Renal cortical epithelial cell (primary cell): ENCODE measurements at regions not wholly inside any gene's neighbourhood (a gene's known extent, or its start where the extent isn't known, plus 50 kb on each side); places are given as distances from the start of the nearest gene placed in this dataset.
"Not testable (repeated sequence)": the region's sequence is repeated elsewhere in the genome, so short reads cannot be mapped to it uniquely, and the experiment has no call there.

Experiments
- DNase-seq: peaks from one replicate; pipeline ENCODE4 v3.0.0-alpha.2; 2011; ENCODE audit warnings: low read depth

DNA sequence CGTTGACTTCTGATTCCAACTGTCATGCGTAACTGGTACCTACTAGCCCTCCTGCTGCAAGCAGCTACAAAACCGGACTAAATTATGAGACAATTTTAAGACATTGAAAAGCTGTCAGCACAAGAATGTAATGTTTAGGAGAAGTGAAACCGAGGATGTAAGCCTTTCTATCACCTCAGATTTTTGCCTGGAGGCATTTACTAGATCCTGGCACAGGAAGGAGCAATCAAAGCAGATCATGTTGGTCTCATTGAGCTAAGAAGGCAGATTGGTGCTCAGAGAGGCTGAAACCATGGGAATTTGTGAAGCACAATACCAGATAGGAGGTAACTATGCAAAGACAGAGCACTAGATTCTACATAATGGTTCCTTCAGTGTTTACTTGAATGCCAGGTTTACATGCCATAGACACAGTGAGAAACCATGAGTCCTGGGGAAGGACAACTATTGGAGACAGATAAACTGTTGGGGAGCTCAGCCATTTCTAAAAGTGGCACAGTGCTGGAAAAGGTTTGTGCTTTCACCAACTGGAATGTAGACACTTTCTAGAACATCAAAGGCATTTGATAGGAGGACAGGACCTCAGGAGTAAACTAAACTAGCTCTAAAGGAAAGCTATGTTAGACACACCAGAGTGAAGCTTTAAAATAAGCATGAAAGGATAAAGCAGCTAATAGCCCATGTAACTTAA, 179.4 kb downstream of the LYPLAL1 start:
- no peak for DNase-seq

DNA sequence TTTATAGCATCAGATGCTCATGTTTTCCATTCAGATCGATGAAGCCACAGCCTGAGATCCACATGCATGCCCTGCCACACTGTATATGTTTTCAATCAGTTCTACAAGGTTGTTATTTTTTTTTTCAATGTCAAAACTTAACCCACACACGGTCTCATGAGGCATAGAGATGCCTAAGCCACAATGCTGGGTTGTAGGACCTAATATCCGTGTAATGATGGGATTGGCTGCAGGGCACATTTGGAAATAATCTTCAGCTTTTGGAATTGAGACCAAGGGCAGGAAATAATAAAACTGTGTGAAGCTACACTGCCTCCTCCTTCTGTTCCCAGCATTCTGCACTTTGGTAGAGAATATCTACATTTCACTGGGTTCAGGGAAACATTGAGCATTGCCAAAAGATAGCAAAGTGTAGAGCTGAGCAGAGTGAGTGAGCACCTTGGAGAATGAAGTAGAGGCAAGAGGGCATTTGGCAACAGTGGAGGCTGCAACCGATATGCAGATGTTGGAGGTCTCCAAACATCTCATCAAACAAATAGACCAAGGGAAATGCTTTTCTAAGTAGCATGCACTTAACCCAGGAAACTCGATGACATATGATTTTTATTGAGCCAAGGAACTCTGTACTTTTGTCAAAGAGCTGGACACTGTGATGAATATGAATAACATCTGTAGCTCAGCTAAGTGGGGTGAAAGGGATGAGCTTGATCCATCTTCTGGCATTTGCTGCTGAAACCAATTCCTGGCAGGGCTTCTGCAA, 176.7 kb downstream of the LYPLAL1 start:
- no peak for DNase-seq

DNA sequence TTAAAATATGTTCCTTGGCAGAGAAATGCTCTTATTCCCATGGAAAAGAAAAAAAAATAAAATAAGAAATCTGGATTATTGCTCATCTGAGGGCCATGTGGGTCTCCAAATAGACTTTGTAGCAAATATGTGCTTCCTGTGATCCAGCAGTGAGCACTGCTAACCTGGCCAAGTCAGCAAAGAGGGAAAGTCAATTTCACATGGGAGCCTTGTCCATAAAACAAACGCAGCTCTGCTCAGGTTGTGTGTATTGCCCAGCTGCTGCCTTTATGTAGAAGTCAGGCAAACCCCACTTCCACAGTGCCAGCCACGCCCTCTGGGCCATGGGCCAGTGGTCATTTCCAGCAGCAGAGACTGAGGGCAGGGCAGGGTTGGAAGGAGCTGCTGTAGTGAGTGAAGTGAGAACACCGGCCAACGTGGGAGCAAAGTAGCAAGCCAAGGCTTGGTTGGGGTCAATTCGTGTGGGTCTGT, 174.3 kb downstream of the LYPLAL1 start:
- DNase-seq = no peak

DNA sequence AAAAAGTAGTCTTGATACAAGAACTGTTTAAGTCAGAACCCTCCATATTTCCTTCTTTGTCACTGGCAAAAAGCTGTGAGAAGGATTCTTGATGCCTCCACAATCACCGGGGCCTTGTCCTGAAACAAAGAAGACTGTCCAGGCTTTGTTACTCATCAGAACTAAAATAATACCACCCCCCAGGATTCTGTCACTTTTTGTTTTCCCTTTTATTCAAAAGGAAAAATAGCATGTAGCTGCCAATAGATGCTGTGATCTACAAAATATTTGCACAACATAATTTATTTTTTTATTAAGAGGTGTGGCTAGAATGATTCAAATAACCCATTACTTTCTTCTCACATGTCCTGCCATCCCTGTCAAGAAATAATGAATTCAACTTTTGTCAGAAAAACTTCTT, 173.7 kb downstream of the LYPLAL1 start:
- DNase-seq = no peak

DNA sequence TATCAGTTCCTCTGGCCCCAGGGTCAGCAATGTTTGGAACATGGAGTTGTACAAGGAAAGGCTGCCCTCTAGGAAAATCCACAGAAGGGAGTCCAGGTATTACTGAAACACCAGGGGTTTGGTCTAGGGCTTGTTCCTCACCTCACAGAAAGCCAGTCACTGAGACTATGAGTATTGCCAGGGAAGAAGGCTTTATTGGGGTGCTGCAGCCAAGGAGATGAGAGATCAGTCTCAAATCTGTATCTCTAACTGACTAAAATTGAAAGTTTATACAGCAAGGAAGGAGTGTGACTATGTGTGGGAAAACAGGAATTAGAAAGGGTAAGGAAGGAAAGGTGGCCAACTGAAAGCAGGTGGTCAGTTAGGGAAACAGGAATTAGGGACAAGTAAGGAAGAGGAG, 172.3 kb downstream of the LYPLAL1 start:
- DNase-seq = no peak

DNA sequence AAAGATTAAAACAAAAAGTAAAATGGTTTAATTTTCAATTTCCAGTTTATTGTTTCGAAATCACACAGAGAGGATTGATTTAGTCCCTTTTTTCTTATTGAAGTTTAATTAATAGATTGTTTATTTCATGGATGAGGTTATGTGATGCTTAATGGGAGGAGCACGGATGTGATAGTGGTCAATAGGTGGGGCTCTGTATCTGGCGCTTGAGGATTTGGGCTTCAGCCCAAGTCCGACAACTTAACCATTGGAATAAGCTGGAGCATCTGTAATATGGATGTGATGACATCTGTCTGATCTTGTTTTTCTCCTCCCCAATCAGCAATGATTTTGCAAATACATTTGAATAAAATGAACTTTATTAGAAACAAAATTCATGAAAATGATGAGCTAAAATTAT, 169.2 kb downstream of the LYPLAL1 start:
- no peak for DNase-seq

DNA sequence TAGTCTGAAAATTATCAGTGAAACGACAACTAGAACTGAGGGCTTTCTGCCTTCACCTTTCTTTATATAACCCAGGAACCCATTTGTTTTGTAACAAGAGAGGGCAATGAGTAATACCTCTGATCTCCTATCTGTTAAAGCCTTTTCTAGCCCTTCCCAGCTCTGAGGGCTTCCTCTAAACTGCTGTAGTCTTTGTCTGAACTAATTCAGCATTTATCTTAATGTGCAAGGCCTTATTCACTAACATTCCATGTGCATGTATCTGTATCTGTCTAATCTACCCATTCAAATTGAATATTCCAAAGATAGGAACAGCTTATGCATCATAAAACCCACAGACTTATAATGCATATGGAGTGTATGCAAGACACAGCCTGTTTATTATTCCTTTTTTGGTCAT, 167.1 kb downstream of the LYPLAL1 start:
- no peak for DNase-seq

DNA sequence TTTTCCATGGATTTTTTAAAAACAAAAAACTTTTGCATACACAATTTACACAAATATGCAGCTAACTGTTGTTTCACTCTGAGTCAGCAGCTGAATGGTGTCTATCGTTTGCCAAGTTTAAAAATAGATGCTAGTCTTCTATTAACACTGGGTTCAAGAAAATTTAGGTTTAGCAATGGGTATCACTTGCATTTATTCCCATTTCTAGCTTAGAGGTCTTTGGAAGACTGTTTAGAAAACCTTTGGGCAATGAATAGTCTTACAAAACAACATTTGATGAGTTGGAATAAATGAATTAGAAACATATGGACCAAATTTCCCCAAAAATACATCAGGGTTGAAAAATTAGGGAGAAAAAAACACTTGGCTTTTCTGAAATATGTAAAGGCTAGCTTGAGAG, 165.8 kb downstream of the LYPLAL1 start:
- DNase-seq = no peak

DNA sequence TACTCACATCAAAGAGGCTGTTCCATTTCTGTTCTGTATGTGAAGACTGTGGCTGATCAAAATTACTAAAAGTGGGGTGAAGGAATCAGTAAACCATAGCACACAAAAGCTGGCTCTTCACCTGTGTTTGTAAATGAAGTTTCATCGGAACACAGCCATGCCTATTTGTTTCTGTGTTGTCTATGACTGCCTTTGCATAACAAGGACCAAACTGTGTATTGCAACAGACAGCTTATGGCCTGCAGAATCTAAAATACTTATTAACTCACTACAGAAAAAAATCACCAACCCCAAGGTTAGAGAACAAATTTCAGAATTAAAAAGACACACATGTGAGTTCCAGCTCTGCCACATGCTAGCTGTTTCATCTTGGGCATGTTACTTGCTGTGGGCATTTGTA, 163.9 kb downstream of the LYPLAL1 start:
- no peak for DNase-seq

DNA sequence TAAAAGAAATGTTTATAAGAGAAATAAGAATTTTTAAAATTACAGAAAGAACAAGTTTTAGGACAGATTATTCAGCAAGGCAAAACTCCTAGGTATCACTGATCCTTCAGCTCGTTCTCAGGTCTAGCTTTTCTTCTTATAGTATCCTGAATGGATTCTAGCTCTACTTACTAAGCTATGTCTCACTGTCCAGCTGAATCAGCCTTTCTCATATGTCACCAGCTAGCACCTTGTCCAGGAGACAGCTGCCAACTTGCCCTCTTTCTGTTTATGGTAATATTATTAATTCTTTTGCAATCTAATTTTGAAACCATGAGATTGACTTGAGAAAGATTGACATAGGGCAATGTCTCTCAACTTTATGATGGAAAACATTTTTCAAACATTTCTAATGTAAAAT, 159.9 kb downstream of the LYPLAL1 start:
- no peak for DNase-seq

DNA sequence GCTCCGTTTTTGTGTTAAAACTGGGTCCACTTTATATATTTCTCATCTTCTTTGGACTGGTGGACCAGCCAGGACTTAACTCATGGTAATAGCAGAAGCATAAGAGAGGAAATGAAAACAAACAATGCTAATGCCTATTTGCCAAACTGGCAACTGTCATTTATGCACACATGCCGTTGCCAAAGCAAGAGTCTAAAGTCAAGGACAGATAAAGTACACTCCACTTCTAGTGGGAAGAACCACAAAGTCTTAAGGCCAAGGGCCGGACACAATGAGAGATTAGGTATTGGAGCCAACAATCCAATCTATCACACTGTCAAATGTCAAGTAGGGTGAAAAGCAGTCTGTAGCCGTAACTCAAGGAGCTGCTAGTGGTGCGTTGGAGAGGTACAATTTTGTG, 157.7 kb downstream of the LYPLAL1 start:
- DNase-seq = no peak

DNA sequence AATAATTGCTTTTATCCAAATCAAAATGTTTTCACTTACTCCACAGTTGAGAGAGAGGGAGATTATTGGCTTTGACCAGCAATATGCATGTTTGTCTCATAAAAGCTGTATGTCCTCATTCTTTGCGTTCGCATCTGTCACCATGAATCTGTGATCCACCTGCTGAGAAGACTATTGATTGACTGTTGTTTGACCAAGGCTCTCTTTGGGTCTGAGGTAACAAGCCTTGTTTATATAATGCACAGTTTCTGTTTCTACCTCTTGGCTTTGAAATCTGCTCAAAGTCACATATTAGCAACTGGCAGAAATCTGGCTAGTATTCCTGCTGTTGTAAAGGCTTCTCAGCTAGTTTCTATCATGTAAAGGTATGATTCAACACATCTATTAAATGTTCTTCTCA, 157.0 kb downstream of the LYPLAL1 start:
- no peak for DNase-seq

DNA sequence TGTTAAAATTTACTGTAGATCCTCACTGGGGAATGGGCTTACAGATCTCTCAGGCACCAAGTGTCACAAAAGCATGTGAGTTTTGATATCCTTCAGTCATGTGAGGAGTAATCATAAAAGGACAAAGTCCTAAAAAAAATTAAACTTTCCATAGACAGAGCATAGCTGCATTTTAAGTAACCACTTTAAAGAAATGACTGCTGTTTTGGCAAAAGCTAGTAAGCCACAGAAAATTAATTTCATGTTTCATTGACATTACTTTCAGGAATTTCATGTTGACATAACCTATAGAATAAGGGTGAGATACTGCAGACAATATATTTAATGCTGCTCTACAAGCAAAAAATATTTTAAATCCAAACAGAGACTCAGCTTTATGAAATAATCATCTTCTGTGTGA, 156.3 kb downstream of the LYPLAL1 start:
- no peak for DNase-seq

DNA sequence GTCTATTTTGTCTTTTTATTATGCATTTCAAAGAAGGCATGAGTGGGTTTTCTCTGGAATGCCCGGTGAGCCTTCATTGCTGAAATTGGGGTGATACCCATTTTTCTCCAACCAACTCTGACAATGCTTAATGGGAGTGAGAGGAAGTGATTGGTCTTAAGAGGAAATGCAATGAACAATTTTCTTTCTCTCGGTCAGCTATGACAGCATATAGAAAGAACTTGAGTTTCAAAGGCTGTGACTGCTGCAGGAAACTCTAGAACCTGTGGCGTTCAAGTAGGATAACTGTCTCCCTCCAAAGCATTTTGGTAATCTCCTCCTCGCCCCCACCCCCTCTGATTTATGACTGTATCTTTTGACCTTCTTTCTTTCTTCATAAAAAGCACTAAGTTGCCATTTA, 155.9 kb downstream of the LYPLAL1 start:
- DNase-seq = peak; percentile 50

DNA sequence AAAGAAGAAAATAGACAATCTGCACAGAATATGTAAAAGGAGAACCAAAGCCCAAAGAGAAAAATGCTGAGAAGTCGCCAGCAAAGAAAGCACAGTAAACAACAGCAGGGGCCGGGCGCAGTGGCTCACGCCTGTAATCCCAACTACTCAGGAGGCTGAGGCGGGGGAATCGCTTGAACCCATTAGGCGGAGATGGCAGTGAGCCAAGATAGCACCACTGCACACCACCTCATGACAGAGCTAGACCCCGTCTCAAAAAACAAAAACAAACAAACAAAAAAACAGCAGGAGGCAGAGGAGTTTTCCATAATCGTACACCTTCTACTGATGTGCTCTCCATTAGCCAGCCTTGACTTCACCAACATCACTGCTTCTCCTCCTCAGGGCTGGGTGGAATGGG, 153.2 kb downstream of the LYPLAL1 start:
- DNase-seq = no peak

DNA sequence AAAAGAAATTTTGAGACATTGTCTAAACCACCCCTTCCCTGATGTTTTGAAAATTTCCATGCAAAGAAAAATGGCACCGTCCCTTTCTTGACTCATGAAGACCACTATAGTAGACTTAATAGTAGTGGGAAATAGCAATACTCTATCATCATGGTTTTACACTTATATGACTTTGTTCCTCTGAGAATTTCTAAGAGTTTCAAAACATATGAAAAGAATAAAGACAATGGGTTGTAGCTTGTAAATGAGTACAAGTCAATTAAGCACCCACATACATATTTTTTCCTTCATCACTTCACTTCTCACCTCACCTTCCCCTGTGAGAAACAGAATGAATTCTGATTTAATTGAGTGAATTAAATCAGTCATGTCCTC, 151.7 kb downstream of the LYPLAL1 start:
- no peak for DNase-seq

DNA sequence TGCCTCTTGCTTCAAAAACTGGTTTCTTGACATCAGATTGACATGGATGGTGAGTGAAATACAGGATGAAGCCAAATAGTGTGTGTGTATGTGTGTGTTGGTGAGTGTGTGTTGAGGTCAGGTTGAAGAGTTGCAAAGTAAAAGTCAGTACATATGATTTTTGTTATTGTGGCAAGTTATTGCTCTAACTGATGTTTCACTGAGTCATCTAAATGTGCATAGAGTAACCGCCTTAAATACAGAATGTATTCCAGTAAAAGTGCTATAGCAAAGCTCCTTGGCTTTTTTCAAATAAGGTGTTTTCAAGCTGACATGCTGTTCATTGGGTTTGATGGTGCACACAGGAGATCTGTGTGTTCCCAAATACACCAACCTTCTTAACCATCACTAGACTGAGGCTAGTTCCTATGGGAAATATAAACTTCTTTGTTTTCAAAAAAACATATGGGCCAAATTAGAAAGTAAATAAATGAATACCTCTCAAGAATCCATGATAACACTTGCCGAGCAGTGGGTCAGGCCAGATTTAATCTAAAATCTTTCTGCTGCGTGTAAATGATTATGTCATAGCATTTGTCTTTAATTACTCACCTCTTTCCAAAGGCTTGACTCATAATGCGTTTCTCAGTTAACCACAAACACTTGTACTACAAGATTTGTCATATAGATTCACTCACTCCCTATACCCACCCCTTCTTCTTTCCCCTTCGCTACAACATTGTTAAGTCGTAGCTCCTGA, 151.1 kb downstream of the LYPLAL1 start:
- DNase-seq = peak; percentile 94

DNA sequence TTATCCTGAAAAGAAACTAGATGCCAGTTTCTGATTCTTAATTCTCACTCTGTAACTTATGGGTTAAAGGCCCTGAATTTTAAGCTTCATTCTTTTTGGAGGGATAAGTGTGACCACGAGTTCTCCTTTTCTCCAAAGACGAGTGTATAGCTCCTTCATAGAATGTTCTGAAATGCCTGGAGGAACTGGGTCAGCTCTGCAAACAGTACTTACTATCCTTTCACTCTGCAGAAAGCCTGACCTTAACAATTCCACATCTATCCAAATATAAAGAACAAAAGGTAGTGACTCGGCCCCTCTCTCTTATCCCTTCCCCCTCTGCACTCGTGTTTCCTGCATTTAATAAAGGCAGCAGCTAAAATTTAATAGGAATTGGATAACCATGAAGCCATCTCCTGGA, 150.5 kb downstream of the LYPLAL1 start:
- no peak for DNase-seq

DNA sequence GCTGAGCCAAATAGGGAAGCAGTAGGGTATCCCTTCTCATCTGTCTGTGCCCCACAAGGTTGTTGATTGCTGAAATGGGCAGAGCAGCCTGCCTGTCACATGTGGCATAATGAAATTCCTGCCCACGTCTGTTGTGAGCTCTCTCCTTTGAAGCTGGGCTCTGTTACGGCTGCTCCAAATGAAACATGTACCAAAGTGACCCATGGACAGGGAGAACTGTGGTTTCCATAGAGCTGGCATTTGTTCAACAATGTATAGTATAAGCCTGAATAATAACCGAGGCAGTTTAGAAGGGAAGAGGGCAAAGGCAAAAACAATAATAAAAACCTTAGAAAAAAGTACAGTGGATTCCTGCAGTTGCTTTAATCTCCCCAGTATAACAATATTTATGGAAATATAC, 149.7 kb downstream of the LYPLAL1 start:
- DNase-seq = no peak

DNA sequence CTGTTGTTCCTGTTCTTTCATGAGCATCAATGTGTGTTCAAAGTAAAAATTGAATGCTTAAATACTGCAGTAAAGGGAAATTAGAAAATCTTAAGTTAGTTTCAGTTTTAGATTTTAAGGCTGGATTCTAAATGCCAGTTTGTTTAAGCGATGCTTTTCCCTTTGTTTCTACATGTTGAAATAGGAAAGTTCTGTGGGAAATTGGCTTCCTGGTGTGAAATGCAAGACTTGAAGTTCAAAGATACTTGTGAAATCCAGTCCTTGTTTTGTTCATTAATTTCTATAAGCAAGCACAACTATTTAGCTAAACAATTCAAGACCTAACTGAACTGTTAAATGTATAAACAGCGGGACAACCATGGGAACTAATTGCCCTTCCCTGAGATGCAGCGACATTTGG, 149.1 kb downstream of the LYPLAL1 start:
- DNase-seq = no peak

DNA sequence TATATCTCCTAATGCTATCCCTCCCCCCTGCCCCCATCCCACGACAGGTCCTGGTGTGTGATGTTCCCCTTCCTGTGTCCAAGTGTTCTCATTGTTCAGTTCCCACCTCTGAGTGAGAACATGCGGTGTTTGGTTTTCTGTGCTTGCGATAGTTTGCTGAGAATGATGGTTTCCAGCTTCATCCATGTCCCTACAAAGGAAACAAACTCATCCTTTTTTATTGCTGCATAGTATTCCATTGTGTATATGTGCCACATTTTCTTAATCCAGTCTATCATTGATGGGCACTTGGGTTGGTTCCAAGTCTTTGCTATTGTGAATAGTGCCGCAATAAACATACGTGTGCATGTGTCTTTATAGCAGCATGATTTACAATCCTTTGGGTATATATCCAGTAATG, 146.9 kb downstream of the LYPLAL1 start:
- DNase-seq = not testable (repeated sequence)

DNA sequence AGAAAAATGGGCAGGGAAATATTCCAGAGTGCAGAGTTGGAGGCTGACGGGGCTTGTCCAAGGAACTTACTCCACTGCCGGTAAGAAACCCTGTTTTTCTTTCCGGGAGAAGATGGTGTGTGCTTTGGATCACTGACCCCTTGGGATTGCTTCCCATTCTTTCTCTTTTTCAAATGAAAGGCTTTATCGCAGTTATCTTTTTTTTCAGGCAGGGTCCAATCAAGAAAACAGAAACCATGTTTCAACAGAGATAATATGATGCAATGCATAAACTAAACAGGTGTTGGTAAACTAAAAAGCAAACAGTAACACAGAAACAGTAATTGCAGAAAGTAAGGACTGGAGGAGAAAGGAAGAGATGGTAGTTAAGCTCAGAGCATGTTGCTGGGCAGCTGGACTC, 145.1 kb downstream of the LYPLAL1 start:
- no peak for DNase-seq

DNA sequence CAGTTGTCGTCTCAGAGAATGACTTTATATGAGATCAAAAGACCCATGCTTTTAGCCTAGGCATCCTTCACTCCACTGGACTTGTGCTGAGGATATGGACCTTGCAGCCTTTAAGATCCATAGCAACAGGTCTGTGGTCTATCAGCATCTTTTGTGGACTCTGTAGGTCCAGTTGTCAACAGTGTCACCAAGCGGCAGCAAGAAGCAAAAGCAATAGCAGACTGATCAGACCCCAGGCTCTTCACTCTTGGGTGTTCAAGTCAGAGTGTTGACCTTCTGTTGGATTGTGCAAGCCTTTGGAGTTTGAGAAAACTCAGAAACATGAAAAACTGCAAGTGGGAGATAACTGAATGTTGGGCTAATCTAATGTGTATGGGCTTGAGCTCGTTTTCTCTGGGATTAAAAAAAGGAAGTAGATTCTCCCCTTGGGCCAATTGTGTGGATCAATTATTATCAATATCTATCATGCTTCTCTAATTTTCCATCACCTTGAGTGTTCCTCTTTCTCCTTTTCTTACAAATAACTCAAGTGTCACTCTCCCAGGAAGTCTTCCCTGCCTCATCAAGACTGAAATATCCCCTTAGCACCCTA, 144.2 kb downstream of the LYPLAL1 start:
- DNase-seq = no peak
